Loucy (cell line): ENCODE measurements at regions not wholly inside any gene's neighbourhood (a gene's known extent, or its start where the extent isn't known, plus 50 kb on each side); places are given as distances from the start of the nearest gene placed in this dataset.

Experiments
- H2AFZ ChIP-seq: fragments of 200-600 bp; sonication (generic); 2 replicates; pipeline ENCODE4 v1.6.0; 2016; ENCODE audit warnings: antibody characterized with exemption, mild to moderate bottlenecking, low read length, moderate library complexity
- H3F3A ChIP-seq: fragments of 200-600 bp; 2 replicates; pipeline ENCODE4 v1.6.0; 2016; ENCODE audit warnings: antibody characterized with exemption, low read depth, mild to moderate bottlenecking
- H3K27me3 ChIP-seq: fragments of 200-600 bp; sonication (generic); 2 replicates; pipeline ENCODE4 v1.6.1; 2014; ENCODE audit warnings: low read length, mild to moderate bottlenecking; ENCODE audit not compliant: insufficient read depth, poor library complexity, severe bottlenecking
- H3K36me3 ChIP-seq: fragments of 200-600 bp; sonication (generic); 2 replicates; pipeline ENCODE4 v1.6.1; 2016; ENCODE audit warnings: low read length; ENCODE audit not compliant: insufficient read depth
- H3K4me1 ChIP-seq: fragments of 200-600 bp; sonication (generic); 2 replicates; pipeline ENCODE4 v1.5.1; 2014; ENCODE audit warnings: low read length, mild to moderate bottlenecking; ENCODE audit not compliant: insufficient read depth, poor library complexity, severe bottlenecking
- H3K4me2 ChIP-seq: fragments of 200-600 bp; sonication (generic); 2 replicates; pipeline ENCODE4 v1.6.0; 2014; ENCODE audit warnings: antibody characterized with exemption, low read length, low read depth, mild to moderate bottlenecking; ENCODE audit not compliant: poor library complexity, severe bottlenecking
- H3K4me3 ChIP-seq: fragments of 200-600 bp; sonication (generic); 2 replicates; pipeline ENCODE4 v1.5.1; 2014; ENCODE audit warnings: low read length, mild to moderate bottlenecking, mixed read lengths; ENCODE audit not compliant: poor library complexity, severe bottlenecking
- H3K79me2 ChIP-seq: fragments of 200-600 bp; sonication (generic); 2 replicates; pipeline ENCODE4 v1.6.1; 2014; ENCODE audit warnings: low read length; ENCODE audit not compliant: insufficient read depth
- H3K9ac ChIP-seq: fragments of 200-600 bp; sonication (generic); 2 replicates; pipeline ENCODE4 v1.6.0; 2014; ENCODE audit warnings: mild to moderate bottlenecking, low read depth, low read length, moderate library complexity; ENCODE audit not compliant: poor library complexity, severe bottlenecking
- H3K9me2 ChIP-seq: fragments of 200-600 bp; sonication (generic); replicated peaks from 2 replicates; pipeline ENCODE4 v1.6.1; 2016; ENCODE audit warnings: low read depth, low read length, mixed read lengths
- H3K9me3 ChIP-seq: fragments of 200-600 bp; sonication (generic); 2 replicates; pipeline ENCODE4 v1.6.1; 2014; ENCODE audit warnings: mild to moderate bottlenecking, antibody characterized with exemption, low read length, low read depth; ENCODE audit not compliant: insufficient read depth
- H4K20me1 ChIP-seq: fragments of 200-600 bp; sonication (generic); 2 replicates; pipeline ENCODE4 v1.6.0; 2014; ENCODE audit warnings: antibody characterized with exemption, low read length, mild to moderate bottlenecking; ENCODE audit not compliant: insufficient read depth, poor library complexity, severe bottlenecking
- EZH2phosphoT487 ChIP-seq: fragments of 200-600 bp; IDR thresholded peaks from 2 replicates; pipeline ENCODE4 v1.6.1; 2018; ENCODE audit warnings: antibody characterized with exemption, mild to moderate bottlenecking, moderate library complexity, borderline replicate concordance
- TF ChIP-seq, protein P1 (sequence below): fragments of 200-600 bp; sonication (generic); conservative IDR thresholded peaks from 2 replicates; pipeline ENCODE4 v1.5.1; 2014; ENCODE audit warnings: mild to moderate bottlenecking, antibody characterized with exemption, low read length

DNA sequence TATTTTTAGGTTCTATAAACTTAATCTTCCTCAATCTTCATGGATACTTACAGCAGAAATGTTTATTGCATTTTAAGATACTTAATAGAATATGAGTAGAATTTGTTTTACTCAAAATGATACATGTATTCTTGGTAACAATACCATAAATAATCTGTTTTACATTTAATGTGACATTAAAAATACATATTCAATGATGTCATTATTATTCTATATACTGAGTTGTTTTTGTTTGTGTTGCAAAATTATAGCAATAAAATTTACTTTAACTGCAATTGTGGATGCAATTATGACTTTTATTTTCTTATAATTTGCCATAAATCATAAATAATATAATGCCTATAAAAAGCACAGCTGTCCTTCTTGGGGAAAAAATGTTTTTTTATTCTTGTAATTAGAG is 275.9 kb upstream of the CCNG1 start:
- TF ChIP-seq EZH2phosphoT487: no peak
- TF ChIP-seq, protein P1, sequence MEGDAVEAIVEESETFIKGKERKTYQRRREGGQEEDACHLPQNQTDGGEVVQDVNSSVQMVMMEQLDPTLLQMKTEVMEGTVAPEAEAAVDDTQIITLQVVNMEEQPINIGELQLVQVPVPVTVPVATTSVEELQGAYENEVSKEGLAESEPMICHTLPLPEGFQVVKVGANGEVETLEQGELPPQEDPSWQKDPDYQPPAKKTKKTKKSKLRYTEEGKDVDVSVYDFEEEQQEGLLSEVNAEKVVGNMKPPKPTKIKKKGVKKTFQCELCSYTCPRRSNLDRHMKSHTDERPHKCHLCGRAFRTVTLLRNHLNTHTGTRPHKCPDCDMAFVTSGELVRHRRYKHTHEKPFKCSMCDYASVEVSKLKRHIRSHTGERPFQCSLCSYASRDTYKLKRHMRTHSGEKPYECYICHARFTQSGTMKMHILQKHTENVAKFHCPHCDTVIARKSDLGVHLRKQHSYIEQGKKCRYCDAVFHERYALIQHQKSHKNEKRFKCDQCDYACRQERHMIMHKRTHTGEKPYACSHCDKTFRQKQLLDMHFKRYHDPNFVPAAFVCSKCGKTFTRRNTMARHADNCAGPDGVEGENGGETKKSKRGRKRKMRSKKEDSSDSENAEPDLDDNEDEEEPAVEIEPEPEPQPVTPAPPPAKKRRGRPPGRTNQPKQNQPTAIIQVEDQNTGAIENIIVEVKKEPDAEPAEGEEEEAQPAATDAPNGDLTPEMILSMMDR: no peak
- Histone ChIP-seq H4K20me1 (no peaks in the 10 kb centered on the region), H3K27me3 (no peaks in the 10 kb centered on the region), H2AFZ (no peak overlapping the region), H3F3A (no peaks in the 10 kb centered on the region), H3K4me2 (no peak overlapping the region), H3K9me3 (no peaks in the 10 kb centered on the region), H3K9me2 (no peaks in the 10 kb centered on the region), H3K4me1 (no peaks in the 10 kb centered on the region), H3K79me2 (no peaks in the 10 kb centered on the region), H3K4me3 (no peak overlapping the region), H3K9ac (no peak overlapping the region), H3K36me3 (no peaks in the 10 kb centered on the region)

DNA sequence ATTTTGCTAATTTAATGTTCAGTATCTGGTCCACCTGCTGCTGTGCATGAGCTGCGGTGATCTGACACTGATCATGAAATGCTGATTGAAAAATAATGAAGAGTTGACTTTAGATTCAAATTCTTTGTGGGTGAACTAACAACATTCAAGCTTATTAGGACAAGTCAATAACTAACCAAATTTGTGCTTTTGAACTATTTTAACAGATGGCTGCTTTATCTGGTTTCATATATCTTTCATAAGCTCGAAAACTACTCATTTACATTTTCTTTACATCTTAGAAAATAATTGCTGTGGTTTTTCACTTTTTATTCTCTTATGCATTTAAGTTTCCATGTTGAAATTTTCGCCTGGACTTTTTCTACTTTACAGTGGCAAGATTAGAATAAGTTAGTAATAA is 274.8 kb upstream of the CCNG1 start:
- Histone ChIP-seq H3K9ac (no peak overlapping the region), H3K27me3 (no peaks in the 10 kb centered on the region), H3K79me2 (no peaks in the 10 kb centered on the region), H3K9me2 (no peaks in the 10 kb centered on the region), H4K20me1 (no peaks in the 10 kb centered on the region), H2AFZ (no peak overlapping the region), H3K4me2 (no peak overlapping the region), H3F3A (no peaks in the 10 kb centered on the region), H3K4me3 (no peak overlapping the region), H3K36me3 (no peaks in the 10 kb centered on the region), H3K4me1 (no peaks in the 10 kb centered on the region), H3K9me3 (no peaks in the 10 kb centered on the region)
- TF ChIP-seq, protein P1: no peak
- no peak for TF ChIP-seq EZH2phosphoT487

DNA sequence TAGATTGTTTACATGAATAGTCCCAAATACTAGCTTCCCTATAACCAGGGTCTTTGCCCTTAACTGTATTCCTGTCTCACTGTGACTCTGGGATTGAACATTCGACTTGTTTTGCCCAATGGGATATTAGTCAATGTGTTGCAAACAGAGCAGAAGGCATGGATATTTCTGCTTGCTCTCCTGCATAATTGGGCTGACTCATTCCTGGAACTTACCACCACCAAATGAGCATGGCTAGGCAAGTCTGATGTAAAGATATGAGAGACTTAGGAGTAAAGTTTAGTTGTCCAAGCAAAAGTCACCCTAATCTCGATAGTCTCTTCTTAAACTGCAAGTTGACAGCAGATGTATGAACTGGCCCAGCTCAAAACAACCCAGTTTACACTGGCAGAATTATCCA is 273.5 kb upstream of the CCNG1 start:
- H3K4me1 ChIP-seq: no peaks in the 10 kb centered on the region
- no peak for TF ChIP-seq EZH2phosphoT487
- TF ChIP-seq, protein P1: no peak
- no peak overlapping the region for H3K4me3 ChIP-seq
- no peaks in the 10 kb centered on the region for H3K36me3 ChIP-seq
- H2AFZ ChIP-seq: no peak overlapping the region
- H3K27me3 ChIP-seq: no peaks in the 10 kb centered on the region
- H4K20me1 ChIP-seq: no peaks in the 10 kb centered on the region
- no peaks in the 10 kb centered on the region for H3K9me2 ChIP-seq
- H3K4me2 ChIP-seq: no peak overlapping the region
- no peak overlapping the region for H3K9ac ChIP-seq
- no peaks in the 10 kb centered on the region for H3K9me3 ChIP-seq
- no peaks in the 10 kb centered on the region for H3K79me2 ChIP-seq
- H3F3A ChIP-seq: no peaks in the 10 kb centered on the region
